NCI-H526 (cell line): ENCODE measurements at regions not wholly inside any gene's neighbourhood (a gene's known extent, or its start where the extent isn't known, plus 50 kb on each side); places are given as distances from the start of the nearest gene placed in this dataset.
A peak's percentile ranks its signal among the peaks of the same experiment; 100 is the strongest.

Source experiments
- DNase-seq, 2 experiments: peaks; one replicate each; lab custom pipeline; 2025; lab: John Stamatoyannopoulos, UW

- DNase-seq = no peak
Measured at GRCh38 chr1:25080294-25081209, 150.5 kb upstream of the RUNX3 start.

- no peak for DNase-seq
Measured at GRCh38 chr1:25079048-25079447, 149.0 kb upstream of the RUNX3 start.

GRCh38 chr1:25074351-25075227, 144.5 kb upstream of the RUNX3 start:
- DNase-seq = no peak

GRCh38 chr1:25073640-25074270, 143.7 kb upstream of the RUNX3 start:
- DNase-seq = no peak

- DNase-seq = no peak
Measured at GRCh38 chr1:25072461-25072860, 142.4 kb upstream of the RUNX3 start.

GRCh38 chr1:25068829-25069228, 138.8 kb upstream of the RUNX3 start:
- DNase-seq = no peak

- no peak for DNase-seq
Measured at GRCh38 chr1:25068316-25068715, 138.2 kb upstream of the RUNX3 start.

GRCh38 chr1:25067518-25068251, 137.6 kb upstream of the RUNX3 start:
- peak in 1 of 2 experiments; percentile 16 for DNase-seq

- DNase-seq = no peak
Measured at GRCh38 chr1:25066731-25067517, 136.8 kb upstream of the RUNX3 start.

- DNase-seq = peak in 1 of 2 experiments; percentile 20
Measured at GRCh38 chr1:25066256-25066655, 136.2 kb upstream of the RUNX3 start.

GRCh38 chr1:25065795-25066238, 135.7 kb upstream of the RUNX3 start:
- DNase-seq = no peak

GRCh38 chr1:25065321-25065721, 135.2 kb upstream of the RUNX3 start:
- no peak for DNase-seq

GRCh38 chr1:25064465-25065240, 134.6 kb upstream of the RUNX3 start:
- no peak for DNase-seq

GRCh38 chr1:25063591-25064416, 133.7 kb upstream of the RUNX3 start:
- DNase-seq = no peak

- DNase-seq = no peak
Measured at GRCh38 chr1:25062621-25063255, 132.7 kb upstream of the RUNX3 start.

- no peak for DNase-seq
Measured at GRCh38 chr1:25061261-25061995, 131.4 kb upstream of the RUNX3 start.

GRCh38 chr1:25057188-25057587, 127.1 kb upstream of the RUNX3 start:
- no peak for DNase-seq

GRCh38 chr1:25056536-25056935, 126.5 kb upstream of the RUNX3 start:
- no peak for DNase-seq
